Limb (tissue), 2 donors: ENCODE measurements at regions not wholly inside any gene's neighbourhood (a gene's known extent, or its start where the extent isn't known, plus 50 kb on each side); places are given as distances from the start of the nearest gene placed in this dataset.
A peak's percentile ranks its signal among the peaks of the same experiment; 100 is the strongest.
"Not testable (repeated sequence)": the region's sequence is repeated elsewhere in the genome, so short reads cannot be mapped to it uniquely, and the experiment has no call there.

Source experiments
- DNase-seq, 2 donors: peaks; one replicate each; pipeline ENCODE4 v3.0.0-alpha.2; 2016; ENCODE audit errors: extremely low spot score in 2 of 2

GRCh38 chr13:88979465-88980175, 1308.4 kb downstream of the SLITRK5 start:
- DNase-seq, result peak in 1 of 2 donors; percentile 29

DNA sequence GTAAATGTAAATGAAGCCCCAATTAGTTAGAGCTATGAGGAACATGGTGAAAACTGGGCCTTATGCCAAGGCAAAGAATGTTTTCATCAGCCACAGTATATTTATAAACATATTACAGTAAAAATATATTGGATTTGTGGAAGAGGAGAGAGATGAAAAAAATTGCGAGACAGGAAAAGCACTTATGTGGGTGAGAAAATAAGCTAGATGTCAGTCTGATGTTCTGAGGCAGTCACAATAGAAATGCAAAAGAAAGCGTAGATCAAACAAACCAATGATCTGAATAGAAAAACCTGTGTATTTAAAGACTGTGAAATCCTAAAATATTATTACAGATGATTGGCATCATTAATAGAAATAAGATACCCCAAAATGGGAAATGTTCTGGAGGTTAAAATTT, 1332.5 kb downstream of the SLITRK5 start:
- DNase-seq, result no peak

- DNase-seq, result no peak
These were observed 1340.4 kb downstream of the SLITRK5 start for GRCh38 chr13:89011615-89012014.

DNA sequence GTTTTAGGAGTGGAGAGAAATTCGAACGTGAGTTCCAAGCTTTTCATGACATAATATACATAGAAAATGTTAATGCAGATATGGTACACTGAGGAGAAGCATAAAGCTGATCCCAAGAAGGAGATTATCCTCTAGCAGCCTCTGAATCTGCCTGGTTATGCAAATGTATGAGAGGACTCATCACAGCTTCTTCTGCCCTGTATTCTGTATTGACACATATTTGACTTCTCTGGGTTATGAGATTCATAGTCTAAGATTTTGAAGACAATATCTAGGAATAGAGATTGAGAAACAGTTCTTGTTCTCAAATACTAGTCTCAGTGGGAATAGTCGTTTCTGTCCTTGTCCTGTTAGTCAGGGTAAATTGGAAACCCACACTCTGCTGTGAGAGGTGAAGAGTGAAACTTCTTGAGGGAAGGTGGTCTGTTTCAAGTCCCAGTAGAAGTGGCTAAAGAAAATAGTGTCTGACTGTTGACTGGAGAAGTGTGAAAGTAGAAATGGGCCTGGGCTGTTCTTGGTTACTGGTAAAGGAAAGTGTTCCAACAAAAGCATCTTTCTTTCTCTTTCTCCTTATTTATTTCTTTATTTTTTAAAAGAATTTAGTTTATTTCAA, 1356.6 kb downstream of the SLITRK5 start:
- DNase-seq, result no peak

- no peak for DNase-seq
These were observed 1357.9 kb downstream of the SLITRK5 start for GRCh38 chr13:89029062-89029461.

GRCh38 chr13:89034015-89034414, 1362.8 kb downstream of the SLITRK5 start:
- no peak for DNase-seq

GRCh38 chr13:89052699-89053098, 1381.5 kb downstream of the SLITRK5 start:
- no peak for DNase-seq

DNA sequence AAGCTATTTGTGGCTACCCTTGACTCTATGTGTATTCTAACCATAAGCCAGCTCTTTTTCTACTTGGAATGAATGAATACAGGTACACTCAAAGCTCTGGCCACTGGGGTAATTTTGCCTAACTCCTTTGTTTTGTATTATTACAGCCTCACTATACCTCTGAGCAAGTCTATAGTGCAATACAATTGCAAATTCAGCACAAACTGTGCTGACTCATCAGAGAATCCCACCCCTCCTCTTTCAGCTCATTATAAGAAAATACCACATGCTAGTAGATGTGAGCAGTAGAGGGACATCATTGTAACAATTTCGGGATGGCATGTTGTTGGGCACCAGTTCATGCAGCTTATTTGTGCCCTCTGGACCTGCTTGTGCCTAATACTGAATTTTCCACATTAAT, 1382.2 kb downstream of the SLITRK5 start:
- no peak for DNase-seq

GRCh38 chr13:89057274-89057673, 1386.1 kb downstream of the SLITRK5 start:
- DNase-seq, result no peak

DNA sequence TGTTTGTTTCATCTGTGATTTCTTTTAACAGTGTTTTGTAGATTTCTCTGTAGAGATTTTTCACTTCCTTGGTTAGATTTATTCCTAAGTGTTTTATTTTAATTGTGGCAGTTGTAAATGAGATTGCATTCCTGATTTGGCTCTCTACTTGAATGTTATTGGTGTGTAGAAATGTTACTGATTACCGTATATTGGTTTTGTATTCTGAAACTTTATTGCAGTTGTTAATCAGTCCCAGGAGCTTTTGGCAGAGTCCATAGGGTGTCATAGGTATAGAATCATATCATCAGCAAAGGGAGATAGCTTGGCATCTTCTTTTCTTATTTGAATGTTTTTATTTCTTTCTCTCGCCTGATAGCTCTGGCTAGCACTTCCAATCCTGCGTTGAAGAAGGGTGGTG, 1386.7 kb downstream of the SLITRK5 start:
- no peak for DNase-seq

GRCh38 chr13:89061821-89062220, 1390.7 kb downstream of the SLITRK5 start:
- DNase-seq, result no peak

- DNase-seq, result peak; percentile 31 to 71
These were observed 1395.8 kb downstream of the SLITRK5 start for GRCh38 chr13:89066868-89067466.

DNA sequence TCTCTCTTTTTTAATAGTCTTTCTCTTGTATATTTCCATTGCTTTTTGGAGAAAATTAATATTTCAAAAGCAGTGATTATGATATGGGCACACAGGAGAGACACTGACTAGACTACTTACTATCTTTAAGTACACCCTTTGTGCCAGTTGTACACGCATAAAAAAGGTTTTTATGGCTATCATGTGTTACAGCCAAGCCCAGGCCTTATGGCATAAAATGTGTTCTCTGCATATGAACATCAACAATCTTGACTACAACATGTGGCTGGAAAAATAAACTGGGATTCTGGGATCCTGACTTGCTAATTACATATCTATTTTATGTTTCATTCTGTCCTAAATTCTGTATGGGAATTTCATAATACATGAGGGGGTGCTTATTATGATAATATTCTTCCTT, 1401.8 kb downstream of the SLITRK5 start:
- no peak for DNase-seq

- no peak for DNase-seq
These were observed 1405.5 kb downstream of the SLITRK5 start for GRCh38 chr13:89076622-89077021.

DNA sequence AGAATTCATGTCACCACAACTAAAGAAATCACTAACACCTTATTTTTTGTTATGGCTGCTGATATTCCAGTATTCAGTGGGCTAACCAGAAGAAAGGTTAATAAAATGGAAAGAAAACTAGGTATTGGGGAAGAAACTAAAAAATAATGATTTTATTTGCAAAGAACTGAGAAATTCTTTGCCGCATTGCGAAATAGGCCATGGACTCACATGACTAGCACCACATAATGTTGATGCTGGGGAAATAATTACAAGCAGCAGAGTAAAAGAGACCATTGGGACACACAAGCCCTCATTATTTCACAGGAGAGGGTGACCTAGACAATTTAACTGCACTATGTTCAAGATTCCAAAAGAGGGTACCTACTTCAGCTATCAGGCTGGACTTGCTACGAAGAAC, 1411.5 kb downstream of the SLITRK5 start:
- no peak for DNase-seq

GRCh38 chr13:89088107-89088506, 1416.9 kb downstream of the SLITRK5 start:
- DNase-seq, result not testable (repeated sequence)

DNA sequence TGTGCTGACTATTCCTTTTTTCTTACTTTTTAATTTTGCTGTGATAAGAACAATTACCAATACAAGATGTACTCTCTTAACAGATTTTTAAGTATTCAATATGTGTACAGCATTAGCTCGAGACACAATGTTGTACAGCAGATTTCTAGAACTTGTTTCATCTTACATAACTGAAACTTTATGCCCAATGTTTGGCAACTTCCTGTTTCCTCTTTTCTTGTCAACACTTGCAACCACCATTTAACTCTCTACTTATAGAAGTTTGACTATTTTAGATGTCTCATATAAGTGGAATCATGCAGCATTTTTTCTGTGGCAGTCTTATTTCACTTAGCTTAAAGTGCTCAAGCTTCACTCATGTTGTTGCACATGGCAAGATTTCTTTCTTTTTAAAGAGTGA, 1426.8 kb downstream of the SLITRK5 start:
- DNase-seq, result no peak

DNA sequence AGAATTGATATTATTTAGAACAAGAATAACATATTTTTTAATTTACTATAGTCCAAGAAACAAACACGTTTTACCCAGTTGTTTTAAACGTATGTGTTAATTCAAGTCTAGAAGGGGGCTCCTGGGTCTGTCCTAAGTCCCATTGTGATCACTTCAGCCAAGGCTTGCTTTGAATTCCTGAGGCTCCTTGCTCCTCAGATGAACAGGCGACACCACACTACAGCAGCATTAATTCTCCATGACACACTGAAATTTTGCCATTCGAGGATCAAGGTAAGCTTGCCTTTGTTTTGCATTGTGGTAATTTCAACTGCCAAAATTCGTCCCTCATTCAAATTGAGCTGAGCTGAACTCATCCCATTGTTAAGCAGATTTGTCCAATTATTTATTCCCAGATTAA, 1442.6 kb downstream of the SLITRK5 start:
- no peak for DNase-seq

- DNase-seq, result no peak
These were observed 1444.1 kb downstream of the SLITRK5 start for GRCh38 chr13:89115307-89115706.

DNA sequence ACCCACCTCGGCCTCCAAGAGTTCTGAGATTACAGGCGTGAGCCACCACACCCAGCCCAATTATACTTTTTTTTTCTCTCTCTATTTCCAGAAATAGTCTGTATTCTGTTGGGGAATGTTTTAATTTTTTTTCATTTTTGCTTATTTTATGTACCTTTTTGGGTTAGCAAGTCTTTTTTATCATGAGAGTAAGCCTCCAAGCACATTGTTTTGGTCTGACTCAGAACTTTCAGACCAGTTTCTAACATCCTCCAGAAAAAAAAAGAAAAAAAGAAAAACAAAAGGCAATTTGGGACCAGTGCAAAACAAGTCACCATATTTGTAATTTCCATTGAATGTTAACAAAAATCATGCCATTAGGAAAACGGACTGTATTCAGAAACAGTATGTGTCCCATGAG, 1465.5 kb downstream of the SLITRK5 start:
- DNase-seq, result no peak

GRCh38 chr13:89150362-89150761, 1479.2 kb downstream of the SLITRK5 start:
- DNase-seq, result no peak

- DNase-seq, result no peak
These were observed 1482.8 kb downstream of the SLITRK5 start for GRCh38 chr13:89153941-89154340.

- no peak for DNase-seq
These were observed 1491.9 kb downstream of the SLITRK5 start for GRCh38 chr13:89163096-89163495.
